Smooth muscle cell (in vitro differentiated cells): ENCODE measurements at regions not wholly inside any gene's neighbourhood (a gene's known extent, or its start where the extent isn't known, plus 50 kb on each side); places are given as distances from the start of the nearest gene placed in this dataset.

Experiments
- DNase-seq: peaks from one replicate; lab custom pipeline; 2025; ENCODE audit not compliant: unreplicated experiment; lab: John Stamatoyannopoulos, UW
- H2AFZ ChIP-seq: fragments of 200-600 bp; sonication (generic); 2 replicates; pipeline ENCODE4 v1.6.0; 2016; ENCODE audit warnings: antibody characterized with exemption, low read depth, mild to moderate bottlenecking
- H3F3A ChIP-seq: fragments of 200-600 bp; sonication (generic); 2 replicates; pipeline ENCODE4 v1.6.0; 2017; ENCODE audit warnings: antibody characterized with exemption, low read depth
- H3K27ac ChIP-seq: fragments of 200-600 bp; sonication (generic); 2 replicates; pipeline ENCODE4 v1.5.1; 2016; ENCODE audit warnings: low read depth, mild to moderate bottlenecking
- H3K27me3 ChIP-seq: fragments of 200-600 bp; sonication (generic); 2 replicates; pipeline ENCODE4 v1.6.1; 2016; ENCODE audit warnings: low read depth, mild to moderate bottlenecking
- H3K36me3 ChIP-seq: fragments of 200-600 bp; sonication (generic); 2 replicates; pipeline ENCODE4 v1.5.1; 2016; ENCODE audit warnings: low read depth
- H3K4me1 ChIP-seq: fragments of 200-600 bp; sonication (generic); 2 replicates; pipeline ENCODE4 v1.5.1; 2016; ENCODE audit warnings: low read depth
- H3K4me2 ChIP-seq: fragments of 200-600 bp; sonication (generic); 2 replicates; pipeline ENCODE4 v1.6.0; 2016; ENCODE audit warnings: mild to moderate bottlenecking
- H3K4me3 ChIP-seq: fragments of 200-600 bp; sonication (generic); 2 replicates; pipeline ENCODE4 v1.5.1; 2016; ENCODE audit warnings: mild to moderate bottlenecking
- H3K79me2 ChIP-seq: fragments of 200-600 bp; sonication (generic); 2 replicates; pipeline ENCODE4 v1.6.0; 2016; ENCODE audit warnings: low read depth, mild to moderate bottlenecking
- H3K9ac ChIP-seq: fragments of 200-600 bp; sonication (generic); 2 replicates; pipeline ENCODE4 v1.6.0; 2016; ENCODE audit warnings: low read depth
- H3K9me3 ChIP-seq: fragments of 200-600 bp; sonication (generic); replicated peaks from 2 replicates; pipeline ENCODE4 v1.5.1; 2016; ENCODE audit warnings: low read depth
- H4K20me1 ChIP-seq: fragments of 200-600 bp; sonication (generic); 2 replicates; pipeline ENCODE4 v1.6.0; 2016; ENCODE audit warnings: low read depth
- WGBS: methylation state at CpG from one replicate; pipeline ENCODE4 v1.1.7; 2016; ENCODE audit warnings: low lambda C conversion rate; 5-methylcytosine and 5-hydroxymethylcytosine counted together
- TF ChIP-seq, protein P1 (sequence below): fragments of 200-600 bp; sonication (generic); IDR thresholded peaks from 2 replicates; pipeline ENCODE4 v1.5.1; 2017; ENCODE audit warnings: borderline replicate concordance, mild to moderate bottlenecking, antibody characterized with exemption; ENCODE audit not compliant: insufficient read depth, poor library complexity, severe bottlenecking

DNA sequence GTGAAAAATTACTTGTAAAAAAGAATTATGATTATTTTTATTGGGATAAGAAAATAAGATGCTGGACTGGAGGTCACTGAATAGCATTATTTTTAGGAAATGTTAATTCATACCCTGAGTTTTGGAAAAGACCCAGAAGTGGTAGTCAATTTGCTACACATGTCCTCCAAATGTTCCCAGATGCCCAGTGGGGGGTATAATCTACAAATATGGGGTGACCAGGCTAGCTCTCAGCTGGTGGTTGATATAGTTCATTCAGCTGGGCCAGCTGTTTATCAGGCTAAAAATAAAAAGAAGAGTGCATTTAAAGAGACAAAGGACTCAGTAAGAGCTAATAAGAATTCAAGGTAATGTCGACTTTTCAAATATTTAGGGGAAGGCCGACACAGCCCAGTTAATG lies 402.0 kb upstream of the GOLIM4 start:
- H3K36me3 ChIP-seq = no peaks in the 10 kb centered on the region
- no peaks in the 10 kb centered on the region for H3K79me2 ChIP-seq
- WGBS = 71% methylated on average over 2 of the region's 2 CpGs
- H4K20me1 ChIP-seq = no peaks in the 10 kb centered on the region
- H3K4me2 ChIP-seq = no peak overlapping the region
- no peak overlapping the region for H2AFZ ChIP-seq
- no peak overlapping the region for H3K4me3 ChIP-seq
- H3K27ac ChIP-seq = no peak overlapping the region
- H3F3A ChIP-seq = no peaks in the 10 kb centered on the region
- DNase-seq = no peak
- TF ChIP-seq, protein P1, sequence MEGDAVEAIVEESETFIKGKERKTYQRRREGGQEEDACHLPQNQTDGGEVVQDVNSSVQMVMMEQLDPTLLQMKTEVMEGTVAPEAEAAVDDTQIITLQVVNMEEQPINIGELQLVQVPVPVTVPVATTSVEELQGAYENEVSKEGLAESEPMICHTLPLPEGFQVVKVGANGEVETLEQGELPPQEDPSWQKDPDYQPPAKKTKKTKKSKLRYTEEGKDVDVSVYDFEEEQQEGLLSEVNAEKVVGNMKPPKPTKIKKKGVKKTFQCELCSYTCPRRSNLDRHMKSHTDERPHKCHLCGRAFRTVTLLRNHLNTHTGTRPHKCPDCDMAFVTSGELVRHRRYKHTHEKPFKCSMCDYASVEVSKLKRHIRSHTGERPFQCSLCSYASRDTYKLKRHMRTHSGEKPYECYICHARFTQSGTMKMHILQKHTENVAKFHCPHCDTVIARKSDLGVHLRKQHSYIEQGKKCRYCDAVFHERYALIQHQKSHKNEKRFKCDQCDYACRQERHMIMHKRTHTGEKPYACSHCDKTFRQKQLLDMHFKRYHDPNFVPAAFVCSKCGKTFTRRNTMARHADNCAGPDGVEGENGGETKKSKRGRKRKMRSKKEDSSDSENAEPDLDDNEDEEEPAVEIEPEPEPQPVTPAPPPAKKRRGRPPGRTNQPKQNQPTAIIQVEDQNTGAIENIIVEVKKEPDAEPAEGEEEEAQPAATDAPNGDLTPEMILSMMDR = no peak
- no peak overlapping the region for H3K9ac ChIP-seq
- H3K9me3 ChIP-seq = no peaks in the 10 kb centered on the region
- no peaks in the 10 kb centered on the region for H3K27me3 ChIP-seq
- H3K4me1 ChIP-seq = no peaks in the 10 kb centered on the region

DNA sequence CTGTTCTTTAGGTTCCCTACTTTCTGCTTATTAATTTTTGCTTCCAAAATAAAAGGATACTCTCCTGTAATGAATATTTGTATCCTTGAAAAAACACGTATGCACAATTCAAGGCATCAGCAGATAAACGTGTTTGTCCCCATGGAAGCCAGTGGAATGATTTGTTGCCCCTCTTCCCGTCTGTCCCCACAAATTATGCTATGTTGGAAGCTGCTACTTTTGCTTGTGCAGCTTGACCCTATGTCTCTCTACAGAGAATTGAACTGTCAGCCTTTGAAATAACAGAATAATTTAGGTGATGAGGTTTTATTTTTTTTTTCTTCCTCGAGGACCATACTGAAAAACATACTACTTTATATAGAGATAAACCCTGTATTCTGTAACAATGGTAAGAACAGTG lies 401.5 kb upstream of the GOLIM4 start:
- H3K9me3 ChIP-seq = no peaks in the 10 kb centered on the region
- no peak overlapping the region for H3K4me2 ChIP-seq
- H3K36me3 ChIP-seq = no peaks in the 10 kb centered on the region
- 83% methylated on average over 4 of the region's 4 CpGs for WGBS
- H3K79me2 ChIP-seq = no peaks in the 10 kb centered on the region
- H3K9ac ChIP-seq = no peak overlapping the region
- no peak overlapping the region for H2AFZ ChIP-seq
- H3K4me1 ChIP-seq = no peaks in the 10 kb centered on the region
- no peaks in the 10 kb centered on the region for H3K27me3 ChIP-seq
- TF ChIP-seq, protein P1 = no peak
- H3K27ac ChIP-seq = no peak overlapping the region
- DNase-seq = no peak
- no peaks in the 10 kb centered on the region for H4K20me1 ChIP-seq
- no peaks in the 10 kb centered on the region for H3F3A ChIP-seq
- H3K4me3 ChIP-seq = no peak overlapping the region

DNA sequence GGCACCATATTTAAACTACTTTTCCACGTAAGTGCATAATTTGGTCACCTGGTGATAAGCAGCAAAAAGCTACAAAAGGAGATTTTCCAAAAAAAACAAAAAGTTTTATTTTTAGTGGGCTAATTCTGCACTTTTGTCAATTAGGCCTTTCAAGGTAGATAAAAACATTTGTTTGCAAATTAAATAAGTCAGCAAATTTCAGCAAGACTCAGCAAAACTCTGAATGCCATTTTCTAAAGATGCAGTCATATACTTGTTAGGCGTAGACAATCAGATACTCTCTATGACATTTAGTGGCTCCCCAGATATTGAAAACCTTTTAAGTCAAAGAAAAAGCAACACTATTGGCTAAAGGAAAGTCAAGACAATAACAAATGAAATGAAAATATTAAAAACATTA lies 400.2 kb upstream of the GOLIM4 start:
- Histone ChIP-seq H3K9ac (no peak overlapping the region), H2AFZ (no peak overlapping the region), H3K4me2 (no peak overlapping the region), H4K20me1 (no peaks in the 10 kb centered on the region), H3K36me3 (no peaks in the 10 kb centered on the region), H3K27me3 (no peaks in the 10 kb centered on the region), H3K27ac (no peak overlapping the region), H3K4me3 (no peak overlapping the region), H3K9me3 (no peaks in the 10 kb centered on the region), H3F3A (no peaks in the 10 kb centered on the region), H3K79me2 (no peaks in the 10 kb centered on the region), H3K4me1 (no peaks in the 10 kb centered on the region)
- 90% methylated on average over 2 of the region's 2 CpGs for WGBS
- no peak for DNase-seq
- TF ChIP-seq, protein P1 = no peak

DNA sequence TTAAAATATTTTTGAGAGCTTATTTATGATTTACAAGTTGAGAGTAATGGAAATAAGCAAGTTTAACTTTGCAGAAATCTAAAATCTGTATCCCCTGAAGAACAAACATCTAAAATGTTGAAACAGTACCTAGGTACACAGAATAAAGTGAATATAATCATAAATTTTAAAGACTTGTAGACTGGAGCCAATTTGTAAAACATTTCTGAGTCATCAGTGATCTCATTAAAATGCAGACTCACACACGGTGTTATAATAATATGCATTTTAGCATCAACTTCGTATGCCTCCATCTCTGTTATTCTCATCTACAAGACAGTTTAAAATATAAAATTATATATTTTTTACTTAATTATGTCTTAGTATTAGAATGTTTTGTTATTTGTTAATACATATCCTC lies 399.5 kb upstream of the GOLIM4 start:
- H3K9me3 ChIP-seq = no peaks in the 10 kb centered on the region
- H3K36me3 ChIP-seq = no peaks in the 10 kb centered on the region
- no peaks in the 10 kb centered on the region for H3K4me1 ChIP-seq
- no peak for DNase-seq
- TF ChIP-seq, protein P1 = no peak
- H3K4me3 ChIP-seq = no peak overlapping the region
- H4K20me1 ChIP-seq = no peaks in the 10 kb centered on the region
- WGBS = 77% methylated on average over 2 of the region's 2 CpGs
- H3K79me2 ChIP-seq = no peaks in the 10 kb centered on the region
- no peak overlapping the region for H3K27ac ChIP-seq
- H3K9ac ChIP-seq = no peak overlapping the region
- no peaks in the 10 kb centered on the region for H3K27me3 ChIP-seq
- H2AFZ ChIP-seq = no peak overlapping the region
- no peak overlapping the region for H3K4me2 ChIP-seq
- H3F3A ChIP-seq = no peaks in the 10 kb centered on the region
